ENCODE measurements at regions not wholly inside any gene's neighbourhood (a gene's known extent, or its start where the extent isn't known, plus 50 kb on each side); places are given as distances from the start of the nearest gene placed in this dataset.

DNA sequence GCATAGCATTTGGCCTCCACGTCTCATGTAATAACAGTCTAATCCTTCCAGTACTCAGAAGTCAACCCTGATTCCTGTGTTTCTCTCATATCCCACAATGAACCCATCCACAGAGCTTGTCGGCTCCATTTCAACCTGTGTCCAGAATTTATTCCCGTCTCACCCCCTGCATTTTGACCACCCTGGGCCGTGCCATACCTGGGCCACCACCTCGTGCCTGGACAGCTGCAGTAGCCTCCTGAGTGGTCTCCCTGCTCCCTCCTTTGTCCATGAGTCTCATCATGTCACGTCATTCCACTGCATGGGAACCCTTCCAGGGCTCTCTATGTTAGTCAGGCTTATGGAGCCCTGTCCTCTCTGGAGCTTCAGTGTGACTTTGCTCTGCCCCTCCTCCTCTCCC lies 670.6 kb downstream of the PTPRU start:
- Mint-ChIP-seq H3K9me3 (no peaks in the 10 kb centered on the region), H3K36me3 (ENCODE audit: low read depth) (no peaks in the 10 kb centered on the region), H3K27me3 (peaks cover 5% of the 10 kb centered on the region), H3K27ac (no peak overlapping the region), H3K4me1 (no peaks in the 10 kb centered on the region), H3K4me3 (no peak overlapping the region)
- DNase-seq, result no peak
- ChIA-PET POLR2A (no interaction called here), CTCF (no interaction called here)

DNA sequence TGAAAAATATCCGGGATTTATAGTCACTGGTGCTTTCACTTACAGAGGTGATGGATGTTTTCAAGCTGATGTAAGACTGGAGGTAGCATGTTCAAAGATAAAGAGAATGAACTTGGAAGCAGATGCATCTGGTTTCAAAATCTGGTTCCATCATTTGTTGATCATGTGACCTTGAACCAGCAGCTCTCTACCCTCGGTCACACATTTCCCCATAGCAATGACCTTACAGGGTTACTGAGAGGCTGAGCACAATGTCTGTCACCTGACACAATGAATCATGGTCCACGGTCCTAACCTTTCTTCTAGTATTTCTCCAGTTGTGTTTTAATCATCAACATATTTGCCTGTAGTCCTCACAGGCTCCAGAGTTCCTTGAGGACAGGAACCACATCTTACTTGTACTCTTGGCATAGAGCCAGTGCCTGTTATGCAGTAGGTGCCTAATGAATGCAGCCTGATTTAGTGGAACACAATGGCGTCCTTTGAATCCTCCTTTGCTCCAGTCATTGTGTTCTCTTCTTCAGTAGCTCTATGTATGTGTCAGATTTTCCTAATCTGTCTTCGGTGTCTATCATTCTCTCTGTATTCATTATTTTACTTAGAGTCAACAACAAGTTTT lies 667.3 kb downstream of the PTPRU start:
- Mint-ChIP-seq H3K27me3 (peaks cover 5% of the 10 kb centered on the region), H3K36me3 (ENCODE audit: low read depth) (no peaks in the 10 kb centered on the region), H3K9me3 (no peaks in the 10 kb centered on the region), H3K27ac (no peak overlapping the region), H3K4me1 (no peaks in the 10 kb centered on the region), H3K4me3 (no peak overlapping the region)
- POLR2A ChIA-PET, result no interaction called here
- no peak for DNase-seq
- CTCF ChIA-PET, result no interaction called here

DNA sequence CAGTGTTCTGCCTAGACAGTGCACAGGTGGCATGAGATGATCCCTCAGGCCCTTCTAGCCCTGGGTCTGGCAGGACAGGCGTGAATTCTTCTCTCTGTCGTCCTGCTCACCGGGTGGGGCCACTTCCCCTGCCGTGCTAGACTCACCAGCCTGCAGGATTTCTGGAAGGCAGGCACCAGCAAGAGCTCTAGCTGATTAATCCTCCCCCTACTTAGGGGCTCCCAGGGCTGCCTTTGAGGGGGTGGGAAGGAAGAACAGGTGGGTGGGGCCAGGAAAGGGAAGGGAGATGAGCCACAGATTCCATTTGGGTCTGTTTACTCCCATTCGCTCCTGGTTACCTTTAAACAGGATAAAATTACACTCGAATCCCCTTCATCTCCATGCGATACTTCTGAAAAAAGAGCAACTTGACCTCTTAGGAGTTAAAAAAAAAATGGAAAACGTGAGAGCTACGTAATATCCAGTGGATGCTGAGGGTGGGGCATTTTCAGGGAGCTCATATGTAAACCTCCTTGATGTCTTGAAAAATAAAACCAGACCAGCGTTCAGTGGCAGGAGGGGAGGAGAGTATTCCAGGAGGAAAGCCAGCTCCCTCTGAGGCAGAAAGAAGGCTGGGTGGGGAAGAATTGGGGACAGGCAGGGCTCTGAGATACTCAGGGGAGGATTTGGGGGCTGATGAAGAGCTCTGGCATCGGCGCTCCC lies 665.5 kb downstream of the PTPRU start:
- Mint-ChIP-seq H3K9me3 (no peaks in the 10 kb centered on the region), H3K4me1 (no peaks in the 10 kb centered on the region), H3K27me3 (peaks cover 5% of the 10 kb centered on the region), H3K36me3 (ENCODE audit: low read depth) (no peaks in the 10 kb centered on the region), H3K27ac (no peak overlapping the region), H3K4me3 (no peak overlapping the region)
- DNase-seq, result no peak
- CTCF ChIA-PET, result no interaction called here
- POLR2A ChIA-PET, result no interaction called here

DNA sequence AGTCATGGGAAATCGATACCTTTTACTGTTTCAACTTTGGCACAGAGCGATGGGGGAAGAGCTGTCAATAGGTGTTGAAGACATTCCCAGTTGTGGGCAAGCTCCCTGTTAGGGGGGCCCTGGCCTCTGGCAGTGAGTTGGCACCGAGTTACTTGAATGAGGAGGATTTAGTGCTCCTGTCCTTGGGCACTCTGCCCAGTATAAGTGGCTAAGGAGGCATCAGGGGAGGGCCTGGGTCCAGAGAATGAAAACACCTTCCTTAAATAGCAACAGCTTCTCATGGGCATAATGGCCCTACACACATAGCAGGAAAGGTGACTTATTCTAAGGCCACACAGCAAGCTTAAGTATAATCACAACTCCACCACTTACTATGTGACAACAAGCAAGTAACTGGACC lies 664.4 kb downstream of the PTPRU start:
- no peak for DNase-seq
- POLR2A ChIA-PET, result no interaction called here
- Mint-ChIP-seq H3K4me3 (no peak overlapping the region), H3K27ac (no peak overlapping the region), H3K27me3 (peaks cover 5% of the 10 kb centered on the region), H3K36me3 (ENCODE audit: low read depth) (no peaks in the 10 kb centered on the region), H3K9me3 (no peaks in the 10 kb centered on the region), H3K4me1 (no peaks in the 10 kb centered on the region)
- CTCF ChIA-PET, result no interaction called here

DNA sequence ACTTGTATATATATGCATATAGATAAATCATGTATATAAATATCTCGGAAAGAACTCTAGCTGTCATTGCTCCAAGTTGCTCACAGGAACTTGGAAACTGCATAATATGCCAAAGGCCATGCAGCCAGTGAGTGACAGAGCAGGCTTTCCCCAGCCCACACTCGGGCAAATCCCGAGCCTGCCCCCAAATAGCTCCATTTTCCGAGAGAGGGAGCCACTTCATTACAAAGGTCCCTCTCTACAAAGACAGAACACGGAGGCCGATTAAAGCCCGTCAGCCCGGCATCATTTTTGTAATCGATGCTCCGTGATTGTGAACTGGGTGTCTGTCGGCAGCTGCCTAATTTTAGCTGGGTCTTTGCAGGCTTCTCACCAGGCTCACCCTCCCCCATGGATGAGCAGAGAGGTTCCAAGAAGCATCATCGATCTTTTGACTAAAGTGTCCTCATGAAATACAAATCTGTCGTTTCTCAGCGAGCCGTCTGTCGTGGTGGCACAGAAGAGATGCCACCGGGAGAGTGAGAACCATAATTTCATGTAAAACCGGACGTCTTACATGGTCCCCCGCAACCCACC lies 663.9 kb downstream of the PTPRU start:
- Mint-ChIP-seq H3K4me1 (no peaks in the 10 kb centered on the region), H3K9me3 (no peaks in the 10 kb centered on the region), H3K27me3 (peaks cover 5% of the 10 kb centered on the region), H3K4me3 (no peak overlapping the region), H3K36me3 (ENCODE audit: low read depth) (no peaks in the 10 kb centered on the region), H3K27ac (no peak overlapping the region)
- ChIA-PET POLR2A (no interaction called here), CTCF (no interaction called here)
- DNase-seq, result no peak

DNA sequence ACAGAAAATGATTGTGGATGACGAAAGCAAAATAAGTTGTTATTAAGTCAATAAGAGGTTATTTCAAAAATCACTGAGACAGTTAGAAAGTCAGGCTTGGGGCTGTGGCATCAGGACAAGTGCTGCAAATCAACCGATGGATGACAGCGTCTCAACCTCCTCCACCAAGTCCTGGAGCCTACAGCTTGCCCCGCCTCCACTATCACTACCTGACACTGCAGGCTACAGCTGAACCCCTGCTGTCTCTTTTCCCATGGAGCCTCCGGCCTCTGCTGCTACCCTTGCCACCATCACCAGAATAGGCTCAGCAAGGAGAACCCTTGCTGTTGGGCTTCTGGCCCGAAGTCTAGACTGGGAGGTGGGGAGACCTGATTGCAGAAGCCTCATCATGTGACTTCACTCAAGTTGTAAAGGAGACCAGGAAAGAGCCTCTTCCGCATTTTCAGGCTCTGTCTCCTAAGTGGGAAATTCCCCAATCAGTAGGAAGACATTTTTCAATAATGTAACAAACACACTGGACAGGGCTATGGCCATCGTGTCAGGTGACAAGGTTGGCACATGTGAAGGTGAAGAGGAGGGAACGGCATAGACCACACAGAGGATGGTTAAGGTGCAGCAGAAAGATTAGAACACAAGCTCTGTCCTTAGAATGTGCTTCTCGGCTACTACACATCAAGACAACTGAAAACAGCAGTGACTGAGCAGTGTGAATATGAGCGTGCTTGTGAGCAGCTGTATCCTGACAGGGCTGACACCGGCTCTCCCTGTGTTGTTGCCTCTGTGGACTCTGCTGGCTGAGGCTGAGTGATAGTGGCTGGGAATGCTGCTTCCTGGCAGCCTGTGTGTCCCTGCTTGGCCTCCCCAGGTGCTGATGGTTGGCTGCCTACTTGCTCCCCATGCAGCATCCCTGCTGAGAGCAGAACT lies 660.7 kb downstream of the PTPRU start:
- Mint-ChIP-seq H3K36me3 (ENCODE audit: low read depth) (no peaks in the 10 kb centered on the region), H3K4me3 (no peak overlapping the region), H3K27me3 (peaks cover 2% of the 10 kb centered on the region), H3K4me1 (no peaks in the 10 kb centered on the region), H3K9me3 (no peaks in the 10 kb centered on the region), H3K27ac (no peak overlapping the region)
- POLR2A ChIA-PET, result no interaction called here
- no peak for DNase-seq
- CTCF ChIA-PET, result no interaction called here

DNA sequence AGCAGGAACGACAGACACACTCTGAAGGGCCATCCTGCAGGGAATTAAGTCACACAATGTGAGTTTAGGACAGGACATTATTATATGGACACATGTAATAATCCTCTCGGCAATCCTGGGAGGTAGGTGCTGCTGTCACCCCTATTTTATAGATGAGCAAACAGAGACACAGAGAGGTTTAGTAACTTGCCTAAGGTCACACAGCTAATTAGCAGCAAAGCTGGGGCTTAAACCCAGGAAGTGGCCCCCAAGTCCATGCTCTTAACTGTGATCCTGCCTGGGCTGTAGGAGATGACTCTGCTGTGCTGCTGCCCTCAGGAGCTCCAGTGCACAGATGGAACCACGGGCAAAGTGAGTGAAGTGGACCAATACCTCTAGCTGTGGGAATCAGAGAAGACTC lies 660.0 kb downstream of the PTPRU start:
- POLR2A ChIA-PET, result no interaction called here
- no peak for DNase-seq

DNA sequence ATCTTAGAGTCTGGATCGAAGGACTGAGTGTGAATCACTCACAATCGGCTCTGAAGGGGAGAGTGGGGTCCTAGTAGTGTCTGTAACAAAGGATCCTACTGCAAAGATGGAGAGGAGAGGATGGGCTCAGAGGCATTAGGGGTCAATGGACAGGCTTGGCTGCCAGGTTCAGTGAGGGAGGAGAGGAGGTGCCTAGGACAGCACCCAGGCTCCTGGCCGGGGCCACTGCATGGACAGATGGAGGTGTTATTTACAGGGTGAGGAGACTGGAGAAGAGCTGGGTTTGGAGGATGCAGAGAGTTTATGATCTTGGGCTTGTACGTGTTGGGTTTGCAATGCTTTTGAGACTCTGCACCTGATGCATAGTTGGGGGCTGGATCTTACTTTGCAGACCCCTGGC lies 658.9 kb downstream of the PTPRU start:
- H3K36me3 Mint-ChIP-seq (ENCODE audit: low read depth), result no peaks in the 10 kb centered on the region
- no peaks in the 10 kb centered on the region for H3K4me1 Mint-ChIP-seq
- peaks cover 5% of the 10 kb centered on the region for H3K27me3 Mint-ChIP-seq
- CTCF ChIA-PET, result no interaction called here
- no peaks in the 10 kb centered on the region for H3K9me3 Mint-ChIP-seq
- POLR2A ChIA-PET, result no interaction called here
- H3K27ac Mint-ChIP-seq, result no peak overlapping the region
- no peak overlapping the region for H3K4me3 Mint-ChIP-seq
- DNase-seq, result no peak

More for the DNA sequence above, 660.0 kb downstream of the PTPRU start:
- CTCF ChIA-PET, result no interaction called here
- H3K4me1 Mint-ChIP-seq, result no peaks in the 10 kb centered on the region
- no peak overlapping the region for H3K4me3 Mint-ChIP-seq
- H3K27ac Mint-ChIP-seq, result no peak overlapping the region
- H3K36me3 Mint-ChIP-seq (ENCODE audit: low read depth), result no peaks in the 10 kb centered on the region
- peaks cover 5% of the 10 kb centered on the region for H3K27me3 Mint-ChIP-seq
- H3K9me3 Mint-ChIP-seq, result no peaks in the 10 kb centered on the region

DNA sequence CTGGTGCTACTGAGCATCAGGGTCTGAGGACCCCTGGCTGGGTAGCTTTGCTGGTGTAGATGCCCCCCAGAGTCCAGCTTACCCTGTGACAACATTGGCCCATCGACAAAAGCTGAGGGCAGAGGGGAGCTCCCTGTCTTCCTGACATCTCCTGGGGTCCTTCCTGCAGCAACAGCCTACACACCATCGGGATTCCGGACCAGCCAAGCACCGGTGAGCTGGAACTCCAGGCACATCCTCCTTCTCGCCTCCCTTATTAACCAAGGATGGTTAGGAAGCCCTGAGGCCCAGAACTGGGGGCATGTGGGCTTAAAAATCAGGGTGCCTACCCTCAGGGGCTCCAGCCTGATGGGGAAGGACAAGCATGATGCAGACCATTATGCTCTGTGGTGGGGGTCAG lies 658.0 kb downstream of the PTPRU start:
- peaks cover 5% of the 10 kb centered on the region for H3K27me3 Mint-ChIP-seq
- H3K36me3 Mint-ChIP-seq (ENCODE audit: low read depth), result no peaks in the 10 kb centered on the region
- no peaks in the 10 kb centered on the region for H3K4me1 Mint-ChIP-seq
- no peak overlapping the region for H3K4me3 Mint-ChIP-seq
- POLR2A ChIA-PET, result no interaction called here
- H3K9me3 Mint-ChIP-seq, result no peaks in the 10 kb centered on the region
- CTCF ChIA-PET, result no interaction called here
- no peak overlapping the region for H3K27ac Mint-ChIP-seq
- DNase-seq, result no peak

DNA sequence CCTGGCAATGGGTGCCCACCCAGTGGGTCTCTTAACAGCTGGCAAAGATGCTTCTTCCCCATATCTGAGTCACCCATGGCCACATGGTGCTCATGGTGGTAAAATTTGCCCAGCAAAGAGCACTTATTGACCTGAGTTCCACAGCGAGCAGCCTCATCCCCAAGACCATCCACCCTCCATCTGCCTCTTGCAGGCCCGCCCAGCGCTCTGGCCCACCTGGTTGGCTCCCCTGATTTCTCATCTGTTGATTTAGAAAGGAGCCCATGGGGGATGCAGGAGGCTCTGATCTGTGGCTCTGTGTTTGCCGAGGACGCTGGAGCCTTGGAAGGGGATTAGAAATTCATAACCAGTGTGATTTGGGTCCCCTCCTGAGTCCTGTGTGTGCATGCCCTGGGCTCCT lies 657.5 kb downstream of the PTPRU start:
- Mint-ChIP-seq H3K36me3 (ENCODE audit: low read depth) (no peaks in the 10 kb centered on the region), H3K9me3 (no peaks in the 10 kb centered on the region), H3K4me1 (no peaks in the 10 kb centered on the region), H3K27me3 (peaks cover 5% of the 10 kb centered on the region), H3K27ac (no peak overlapping the region), H3K4me3 (no peak overlapping the region)
- no peak for DNase-seq
- POLR2A ChIA-PET, result no interaction called here
- CTCF ChIA-PET, result no interaction called here

DNA sequence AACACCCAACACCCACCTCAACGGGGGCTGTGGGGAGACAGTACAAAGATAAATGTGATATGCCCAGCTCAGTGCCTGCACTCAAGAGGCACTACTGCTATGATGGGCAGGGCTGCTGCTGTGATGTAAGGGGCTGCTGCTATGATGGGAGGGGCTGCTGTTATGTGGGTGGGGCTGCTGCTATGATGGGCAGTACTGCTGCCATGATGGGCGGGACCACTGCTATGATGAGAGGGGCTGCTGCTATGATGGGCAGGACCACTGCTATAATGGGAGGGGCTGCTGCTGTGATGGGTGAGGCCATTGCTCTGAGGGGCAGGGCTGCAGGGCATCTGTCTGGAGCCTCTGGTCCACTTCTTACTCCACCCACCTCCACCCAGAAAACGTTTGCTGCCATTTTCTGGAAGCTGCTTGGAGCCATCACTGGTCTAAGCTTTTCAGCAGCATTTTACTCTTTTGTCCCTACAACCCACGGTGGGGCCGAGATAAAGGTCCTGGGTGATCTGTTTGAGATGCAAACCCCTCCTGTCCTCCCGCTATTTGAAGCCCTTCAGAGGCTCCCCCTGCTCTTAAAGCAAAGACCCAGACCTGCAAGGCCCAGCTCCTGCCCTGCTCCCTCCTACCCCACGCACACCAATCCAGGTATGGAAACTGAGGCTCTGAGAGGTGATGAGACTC lies 656.9 kb downstream of the PTPRU start:
- H3K4me1 Mint-ChIP-seq, result no peaks in the 10 kb centered on the region
- no peak overlapping the region for H3K27ac Mint-ChIP-seq
- DNase-seq, result no peak
- H3K36me3 Mint-ChIP-seq (ENCODE audit: low read depth), result no peaks in the 10 kb centered on the region
- no peak overlapping the region for H3K4me3 Mint-ChIP-seq
- CTCF ChIA-PET, result no interaction called here
- POLR2A ChIA-PET, result no interaction called here
- H3K27me3 Mint-ChIP-seq, result peaks cover 5% of the 10 kb centered on the region
- no peaks in the 10 kb centered on the region for H3K9me3 Mint-ChIP-seq

DNA sequence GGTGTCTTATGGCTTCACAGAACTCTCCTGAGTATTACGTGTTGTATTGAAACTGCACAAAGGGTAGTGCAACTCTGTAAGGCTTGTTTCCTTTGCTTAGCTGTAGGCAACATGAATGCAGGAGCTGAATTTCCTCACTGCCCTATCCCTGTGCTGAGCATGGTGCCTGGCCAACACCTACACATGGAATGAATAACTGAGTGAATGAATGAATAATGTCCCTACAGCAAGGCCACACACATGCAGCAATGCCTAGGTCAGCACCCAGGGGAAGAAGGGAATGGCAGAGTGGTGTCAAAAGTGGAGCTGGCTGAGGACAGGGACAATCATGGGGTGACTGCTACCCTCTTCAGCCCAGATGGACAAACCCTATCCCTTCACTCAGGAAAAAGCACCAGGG lies 655.9 kb downstream of the PTPRU start:
- H3K36me3 Mint-ChIP-seq (ENCODE audit: low read depth), result no peaks in the 10 kb centered on the region
- H3K9me3 Mint-ChIP-seq, result no peaks in the 10 kb centered on the region
- POLR2A ChIA-PET, result no interaction called here
- no peak for DNase-seq
- no peak overlapping the region for H3K27ac Mint-ChIP-seq
- peaks cover 5% of the 10 kb centered on the region for H3K27me3 Mint-ChIP-seq
- H3K4me1 Mint-ChIP-seq, result no peaks in the 10 kb centered on the region
- H3K4me3 Mint-ChIP-seq, result no peak overlapping the region
- CTCF ChIA-PET, result no interaction called here

DNA sequence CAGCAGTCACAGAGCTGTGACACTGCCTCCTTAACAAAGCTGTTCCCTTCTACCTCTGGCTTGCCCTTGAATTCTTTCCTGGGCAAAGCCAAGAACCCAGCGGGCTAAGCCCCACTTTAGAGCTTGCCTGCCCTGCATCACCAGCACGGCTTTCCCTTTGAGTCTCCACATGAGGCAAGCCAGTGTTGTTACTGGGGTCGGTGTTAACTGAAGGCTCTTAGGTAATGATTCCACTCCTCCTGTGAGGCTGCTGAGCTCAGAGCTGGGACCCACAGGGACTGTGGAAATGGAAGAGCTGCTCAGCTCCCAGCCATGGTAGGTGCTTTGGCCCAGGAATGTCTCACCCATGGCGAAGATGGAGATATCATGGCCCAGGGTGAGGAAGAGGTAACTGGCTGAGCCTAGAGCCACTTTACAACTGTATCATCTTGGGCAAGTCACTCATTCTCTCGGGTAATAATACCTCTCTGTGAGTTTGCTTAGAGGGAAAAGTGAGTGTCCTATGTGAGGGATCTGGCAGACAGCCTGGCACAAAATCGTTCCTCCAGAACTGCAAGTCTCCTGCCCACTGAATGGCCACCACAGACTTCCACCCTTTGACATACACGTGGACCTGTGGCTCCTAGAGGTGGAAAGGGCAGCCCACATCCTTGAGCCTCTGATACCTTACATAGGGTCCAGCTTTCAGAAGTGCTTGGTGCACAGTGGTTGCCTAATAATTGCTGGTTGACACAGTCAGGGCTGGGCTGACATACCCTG lies 654.1 kb downstream of the PTPRU start:
- DNase-seq, result no peak
- no peaks in the 10 kb centered on the region for H3K36me3 Mint-ChIP-seq (ENCODE audit: low read depth)
- no peaks in the 10 kb centered on the region for H3K9me3 Mint-ChIP-seq
- H3K4me3 Mint-ChIP-seq, result no peak overlapping the region
- CTCF ChIA-PET, result no interaction called here
- peaks cover 5% of the 10 kb centered on the region for H3K27me3 Mint-ChIP-seq
- POLR2A ChIA-PET, result no interaction called here
- H3K27ac Mint-ChIP-seq, result no peak overlapping the region
- no peaks in the 10 kb centered on the region for H3K4me1 Mint-ChIP-seq
